ENCODE measurements at regions not wholly inside any gene's neighbourhood (a gene's known extent, or its start where the extent isn't known, plus 50 kb on each side); places are given as distances from the start of the nearest gene placed in this dataset.
"Not testable (repeated sequence)": the region's sequence is repeated elsewhere in the genome, so short reads cannot be mapped to it uniquely, and the experiment has no call there.

DNA sequence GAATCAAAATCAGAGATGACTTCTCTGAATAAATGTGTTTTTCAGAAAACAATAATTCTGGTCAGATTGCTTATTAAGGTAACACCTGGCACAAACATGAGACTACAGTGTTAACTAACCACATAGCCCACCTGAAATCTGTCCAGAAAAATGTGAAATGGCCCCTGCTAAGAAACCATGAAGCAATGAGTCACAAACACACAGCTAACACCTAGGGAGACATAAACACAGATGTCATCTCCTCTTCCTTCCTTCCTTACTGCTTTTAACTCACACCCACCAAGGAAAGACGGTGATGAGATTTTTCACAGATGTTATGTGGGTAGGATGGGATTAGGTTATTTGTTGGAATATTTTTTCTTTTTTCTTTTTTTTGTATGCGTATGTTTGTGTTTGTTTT is 315.0 kb upstream of the STAC start:
- DNase-seq (ENCODE audit: extremely low spot score, unreplicated experiment) = no peak
- TF ChIP-seq, protein P1, sequence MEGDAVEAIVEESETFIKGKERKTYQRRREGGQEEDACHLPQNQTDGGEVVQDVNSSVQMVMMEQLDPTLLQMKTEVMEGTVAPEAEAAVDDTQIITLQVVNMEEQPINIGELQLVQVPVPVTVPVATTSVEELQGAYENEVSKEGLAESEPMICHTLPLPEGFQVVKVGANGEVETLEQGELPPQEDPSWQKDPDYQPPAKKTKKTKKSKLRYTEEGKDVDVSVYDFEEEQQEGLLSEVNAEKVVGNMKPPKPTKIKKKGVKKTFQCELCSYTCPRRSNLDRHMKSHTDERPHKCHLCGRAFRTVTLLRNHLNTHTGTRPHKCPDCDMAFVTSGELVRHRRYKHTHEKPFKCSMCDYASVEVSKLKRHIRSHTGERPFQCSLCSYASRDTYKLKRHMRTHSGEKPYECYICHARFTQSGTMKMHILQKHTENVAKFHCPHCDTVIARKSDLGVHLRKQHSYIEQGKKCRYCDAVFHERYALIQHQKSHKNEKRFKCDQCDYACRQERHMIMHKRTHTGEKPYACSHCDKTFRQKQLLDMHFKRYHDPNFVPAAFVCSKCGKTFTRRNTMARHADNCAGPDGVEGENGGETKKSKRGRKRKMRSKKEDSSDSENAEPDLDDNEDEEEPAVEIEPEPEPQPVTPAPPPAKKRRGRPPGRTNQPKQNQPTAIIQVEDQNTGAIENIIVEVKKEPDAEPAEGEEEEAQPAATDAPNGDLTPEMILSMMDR (conservative IDR thresholded peaks at IDR 0.05) = no peak
- peaks cover 10% of the 10 kb centered on the region for H3K27me3 Mint-ChIP-seq
- no peaks in the 10 kb centered on the region for H3K4me1 Mint-ChIP-seq (ENCODE audit: unreplicated experiment)
- H3K36me3 Mint-ChIP-seq = no peaks in the 10 kb centered on the region
- H3K4me3 Mint-ChIP-seq = no peak overlapping the region
- H3K27ac Mint-ChIP-seq = no peak overlapping the region
- no peaks in the 10 kb centered on the region for H3K9me3 Mint-ChIP-seq

DNA sequence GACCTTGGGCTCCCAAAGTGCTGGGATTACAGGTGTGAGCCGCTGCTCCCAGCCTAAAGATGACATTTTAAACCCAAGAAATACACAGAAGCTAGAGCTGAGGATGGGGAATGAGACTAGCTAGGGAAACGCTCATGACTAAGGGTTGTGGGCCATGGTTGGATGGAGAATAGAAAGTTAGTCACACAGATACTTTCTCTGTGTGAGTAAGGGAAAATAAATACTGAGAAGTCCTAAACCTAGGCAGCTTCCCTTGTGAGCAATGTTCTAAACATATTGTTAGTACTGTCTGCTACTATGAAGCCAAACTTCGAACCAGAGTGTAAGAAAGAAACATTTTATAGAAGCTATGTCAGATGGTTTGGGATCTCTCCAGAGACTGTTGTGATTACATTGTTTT is 304.8 kb upstream of the STAC start:
- no peaks in the 10 kb centered on the region for H3K36me3 Mint-ChIP-seq

DNA sequence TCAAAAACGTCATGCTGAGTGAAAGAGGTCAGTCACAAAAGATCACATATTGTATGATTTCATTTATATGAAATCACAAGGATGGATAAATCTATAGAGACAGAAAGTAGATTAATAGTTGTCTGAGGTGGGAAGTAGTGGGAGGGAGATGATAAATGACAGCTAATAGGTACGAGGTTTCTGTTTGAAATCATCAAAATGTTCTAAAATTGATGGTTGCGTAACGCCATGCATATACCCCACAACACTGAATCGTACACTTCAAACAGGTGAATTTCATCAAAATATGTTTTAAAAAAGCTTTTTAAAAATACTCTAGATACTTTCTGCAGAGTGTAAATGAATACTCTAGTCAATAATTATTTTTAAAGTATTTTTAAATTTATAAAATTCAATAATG is 303.0 kb upstream of the STAC start:
- DNase-seq (ENCODE audit: extremely low spot score, unreplicated experiment) = no peak
- TF ChIP-seq, protein P1 (conservative IDR thresholded peaks at IDR 0.05) = no peak
- Mint-ChIP-seq H3K27me3 (no peaks in the 10 kb centered on the region), H3K4me1 (ENCODE audit: unreplicated experiment) (no peaks in the 10 kb centered on the region), H3K27ac (no peak overlapping the region), H3K9me3 (peaks cover 6% of the 10 kb centered on the region), H3K4me3 (no peak overlapping the region), H3K36me3 (no peaks in the 10 kb centered on the region)

More for the DNA sequence above, 304.8 kb upstream of the STAC start:
- Mint-ChIP-seq H3K27ac (no peak overlapping the region), H3K9me3 (no peaks in the 10 kb centered on the region), H3K27me3 (peaks cover 3% of the 10 kb centered on the region), H3K4me1 (ENCODE audit: unreplicated experiment) (no peaks in the 10 kb centered on the region), H3K4me3 (no peak overlapping the region)
- TF ChIP-seq, protein P1 (conservative IDR thresholded peaks at IDR 0.05) = no peak
- no peak for DNase-seq (ENCODE audit: extremely low spot score, unreplicated experiment)

DNA sequence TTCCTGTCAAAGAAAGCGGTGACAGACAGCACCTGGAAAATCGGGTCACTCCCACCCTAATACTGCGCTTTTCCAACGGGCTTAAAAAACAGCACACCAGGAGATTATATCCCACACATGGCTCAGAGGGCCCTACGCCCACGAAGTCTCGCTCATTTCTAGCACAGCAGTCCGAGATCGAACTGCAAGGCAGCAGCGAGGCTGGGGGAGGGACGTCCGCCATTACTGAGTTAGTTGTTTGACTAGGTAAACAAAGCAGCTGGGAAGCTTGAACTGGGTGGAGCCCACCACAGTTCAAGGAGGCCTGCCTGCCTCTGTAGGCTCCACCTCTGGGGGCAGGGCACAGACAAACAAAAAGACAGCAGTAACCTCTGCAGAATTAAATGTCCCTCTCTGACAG is 297.3 kb upstream of the STAC start:
- not testable (repeated sequence) for H3K36me3 Mint-ChIP-seq; H3K4me1 Mint-ChIP-seq (ENCODE audit: unreplicated experiment); DNase-seq (ENCODE audit: extremely low spot score, unreplicated experiment); H3K4me3 Mint-ChIP-seq; H3K27me3 Mint-ChIP-seq; H3K27ac Mint-ChIP-seq; H3K9me3 Mint-ChIP-seq

DNA sequence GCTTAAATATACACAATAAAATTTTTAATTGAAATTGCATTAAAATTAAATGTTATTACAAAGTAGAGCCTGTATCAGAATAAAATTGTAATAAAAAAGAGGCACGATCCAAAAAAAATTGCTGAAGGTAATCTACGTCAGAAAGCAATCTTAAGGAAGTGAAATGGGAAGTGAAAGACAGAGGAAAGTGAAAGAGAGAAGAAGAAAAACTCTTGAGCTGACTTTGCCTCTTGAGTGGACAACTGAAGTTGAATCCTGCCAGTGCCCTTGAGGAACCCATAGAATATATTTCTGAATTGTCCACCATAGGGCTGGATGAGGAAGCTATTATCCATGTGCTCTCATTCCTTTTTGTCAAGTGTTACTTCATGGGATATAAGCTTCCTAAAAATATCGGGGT is 285.1 kb upstream of the STAC start:
- peaks cover 4% of the 10 kb centered on the region for H3K27me3 Mint-ChIP-seq

DNA sequence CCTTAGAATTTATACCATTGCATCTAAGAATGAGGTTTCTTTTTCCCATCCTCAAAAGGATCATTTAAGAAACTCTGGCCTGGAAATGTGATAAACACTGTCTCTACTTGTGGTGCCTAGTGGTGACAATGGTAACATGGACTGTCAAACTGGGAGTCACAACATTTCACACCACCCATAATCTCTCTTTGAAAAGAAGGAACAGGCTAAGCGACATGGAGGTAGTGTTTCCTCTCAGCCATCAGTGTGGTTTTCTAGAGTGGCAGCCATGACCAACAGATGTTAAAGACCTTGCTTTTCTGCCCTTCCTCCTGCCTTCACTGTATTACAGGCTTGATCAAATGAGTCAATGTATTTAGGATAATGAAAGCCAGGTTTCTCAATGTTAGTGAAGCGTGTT is 283.1 kb upstream of the STAC start:
- no peaks in the 10 kb centered on the region for H3K4me1 Mint-ChIP-seq (ENCODE audit: unreplicated experiment)
- H3K27me3 Mint-ChIP-seq = peaks cover 4% of the 10 kb centered on the region
- H3K9me3 Mint-ChIP-seq = no peaks in the 10 kb centered on the region
- no peak for DNase-seq (ENCODE audit: extremely low spot score, unreplicated experiment)
- H3K27ac Mint-ChIP-seq = no peak overlapping the region
- H3K36me3 Mint-ChIP-seq = no peaks in the 10 kb centered on the region
- TF ChIP-seq, protein P1 (conservative IDR thresholded peaks at IDR 0.05) = no peak
- H3K4me3 Mint-ChIP-seq = no peak overlapping the region

More for the DNA sequence above, 285.1 kb upstream of the STAC start:
- no peak overlapping the region for H3K4me3 Mint-ChIP-seq
- no peak overlapping the region for H3K27ac Mint-ChIP-seq
- no peak for DNase-seq (ENCODE audit: extremely low spot score, unreplicated experiment)
- H3K4me1 Mint-ChIP-seq (ENCODE audit: unreplicated experiment) = no peaks in the 10 kb centered on the region
- TF ChIP-seq, protein P1 (conservative IDR thresholded peaks at IDR 0.05) = no peak
- no peaks in the 10 kb centered on the region for H3K36me3 Mint-ChIP-seq
- no peaks in the 10 kb centered on the region for H3K9me3 Mint-ChIP-seq
